ENCODE measurements at regions not wholly inside any gene's neighbourhood (a gene's known extent, or its start where the extent isn't known, plus 50 kb on each side); places are given as distances from the start of the nearest gene placed in this dataset.

- Histone ChIP-seq H3K36me3 (ENCODE audit: insufficient read depth, low read length) (no peaks in the 10 kb centered on the region), H3K9me2 (ENCODE audit: insufficient read depth, low read length) (no peaks in the 10 kb centered on the region), H3K4me2 (ENCODE audit: low read length) (no peak overlapping the region), H3K79me2 (ENCODE audit: insufficient read depth, low read depth, low read length) (no peaks in the 10 kb centered on the region), H3K27ac (ENCODE audit: low read depth, low read length, poor library complexity, severe bottlenecking) (no peak overlapping the region), H3K4me1 (ENCODE audit: insufficient read depth, low read length, poor library complexity, severe bottlenecking) (no peaks in the 10 kb centered on the region), H3K4me3 (ENCODE audit: low read depth, low read length, poor library complexity, severe bottlenecking) (no peak overlapping the region), H3K9me3 (ENCODE audit: low read length) (no peaks in the 10 kb centered on the region), H2AFZ (ENCODE audit: low read length) (no peak overlapping the region), H4K20me1 (ENCODE audit: insufficient read depth, low read length) (no peaks in the 10 kb centered on the region)
- CTCF ChIA-PET (ENCODE audit: unreplicated experiment): no interaction called here
- DNase-seq (ENCODE audit: low spot score): no peak
- POLR2A ChIA-PET: no interaction called here
- intact Hi-C loops (cut with micrococcal nuclease; ENCODE audit: unreplicated experiment): no loop called here
- no peak for TF ChIP-seq CTCF (conservative IDR thresholded peaks at IDR 0.05; ENCODE audit: low read length)
- TF ChIP-seq EZH2phosphoT487 (IDR thresholded peaks at IDR 0.05; ENCODE audit: borderline replicate concordance, low read depth, low read length): no peak
- BruUV-seq (replicated peaks): no TSS peak
Measured at GRCh38 chr1:237981223-237981622, 90.5 kb upstream of the ZP4 start.

GRCh38 chr1:237976331-237976730 lies 85.6 kb upstream of the ZP4 start:
- Histone ChIP-seq H3K9me3 (ENCODE audit: low read length) (no peaks in the 10 kb centered on the region), H3K4me2 (ENCODE audit: low read length) (no peak overlapping the region), H4K20me1 (ENCODE audit: insufficient read depth, low read length) (no peaks in the 10 kb centered on the region), H3K4me3 (ENCODE audit: low read depth, low read length, poor library complexity, severe bottlenecking) (no peak overlapping the region), H3K4me1 (ENCODE audit: insufficient read depth, low read length, poor library complexity, severe bottlenecking) (no peaks in the 10 kb centered on the region), H3K79me2 (ENCODE audit: insufficient read depth, low read depth, low read length) (no peaks in the 10 kb centered on the region), H3K27ac (ENCODE audit: low read depth, low read length, poor library complexity, severe bottlenecking) (no peak overlapping the region), H3K36me3 (ENCODE audit: insufficient read depth, low read length) (no peaks in the 10 kb centered on the region), H2AFZ (ENCODE audit: low read length) (no peak overlapping the region), H3K9me2 (ENCODE audit: insufficient read depth, low read length) (no peaks in the 10 kb centered on the region)
- intact Hi-C loops (cut with micrococcal nuclease; ENCODE audit: unreplicated experiment): no loop called here
- no peak for DNase-seq (ENCODE audit: low spot score)
- ChIA-PET POLR2A (no interaction called here), CTCF (ENCODE audit: unreplicated experiment) (no interaction called here)
- TF ChIP-seq CTCF (conservative IDR thresholded peaks at IDR 0.05; ENCODE audit: low read length) (no peak), EZH2phosphoT487 (IDR thresholded peaks at IDR 0.05; ENCODE audit: borderline replicate concordance, low read depth, low read length) (no peak)
- BruUV-seq (replicated peaks): no TSS peak

GRCh38 chr1:237975903-237976302 lies 85.2 kb upstream of the ZP4 start:
- DNase-seq (ENCODE audit: low spot score): no peak
- Histone ChIP-seq H3K9me2 (ENCODE audit: insufficient read depth, low read length) (no peaks in the 10 kb centered on the region), H3K36me3 (ENCODE audit: insufficient read depth, low read length) (no peaks in the 10 kb centered on the region), H3K4me1 (ENCODE audit: insufficient read depth, low read length, poor library complexity, severe bottlenecking) (no peaks in the 10 kb centered on the region), H2AFZ (ENCODE audit: low read length) (no peak overlapping the region), H3K79me2 (ENCODE audit: insufficient read depth, low read depth, low read length) (no peaks in the 10 kb centered on the region), H3K4me2 (ENCODE audit: low read length) (no peak overlapping the region), H4K20me1 (ENCODE audit: insufficient read depth, low read length) (no peaks in the 10 kb centered on the region), H3K9me3 (ENCODE audit: low read length) (no peaks in the 10 kb centered on the region), H3K4me3 (ENCODE audit: low read depth, low read length, poor library complexity, severe bottlenecking) (no peak overlapping the region), H3K27ac (ENCODE audit: low read depth, low read length, poor library complexity, severe bottlenecking) (no peak overlapping the region)
- TF ChIP-seq EZH2phosphoT487 (IDR thresholded peaks at IDR 0.05; ENCODE audit: borderline replicate concordance, low read depth, low read length): no peak
- no peak for TF ChIP-seq CTCF (conservative IDR thresholded peaks at IDR 0.05; ENCODE audit: low read length)
- CTCF ChIA-PET (ENCODE audit: unreplicated experiment): no interaction called here
- intact Hi-C loops (cut with micrococcal nuclease; ENCODE audit: unreplicated experiment): no loop called here
- POLR2A ChIA-PET: interaction anchor here (0.6 kb wide), 1 partner anchor 232 kb away, joined by 3 read pairs; no protein-coding TSS in a partner anchor
- BruUV-seq (replicated peaks): no TSS peak

Data from OCI-LY7 (cell line).